Adrenal gland (tissue), 9 donors: ENCODE measurements at regions not wholly inside any gene's neighbourhood (a gene's known extent, or its start where the extent isn't known, plus 50 kb on each side); places are given as distances from the start of the nearest gene placed in this dataset.

ENCODE experiments used
- DNase-seq, 7 donors: peaks; one replicate each; pipeline ENCODE4 v3.0.0-alpha.2; 2019 to 2020
- H3K27ac ChIP-seq, 5 donors: fragments of 200-600 bp; sonication (generic) in 4 of 5; 1 replicate in 3 of 5; 2 replicates in 2 of 5; pipeline versions ENCODE4 v1.5.1 to v1.8.0; 2016 to 2020; ENCODE audit warnings: mild to moderate bottlenecking in 1 of 5
- H3K27me3 ChIP-seq: fragments of 200-600 bp; 2 replicates; pipeline ENCODE4 v1.8.0; 2021
- H3K36me3 ChIP-seq, 2 donors: fragments of 200-600 bp; replicated peaks in 1 of 2; 1 replicate in 1 of 2; 2 replicates in 1 of 2; pipeline versions ENCODE4 v1.5.1 to v1.8.0; 2018 to 2022
- H3K4me1 ChIP-seq, 2 donors: fragments of 200-600 bp; replicated peaks in 1 of 2; 1 replicate in 1 of 2; 2 replicates in 1 of 2; pipeline versions ENCODE4 v1.5.1 to v1.8.0; 2018 to 2021
- H3K4me3 ChIP-seq, 4 donors: fragments of 200-600 bp; sonication (generic) in 3 of 4; one replicate each; pipeline ENCODE4 v1.5.1; 2016 to 2018
- H3K9me3 ChIP-seq, 3 donors: fragments of 200-600 bp; sonication (generic) in 1 of 3; replicated peaks in 1 of 3; 1 replicate in 2 of 3; 2 replicates in 1 of 3; pipeline versions ENCODE4 v1.5.1 to v1.8.0; 2016 to 2021
- CTCF ChIP-seq, 6 experiments: fragments of 450-650 bp in 4 of 6; fragments of 200-600 bp in 2 of 6; sonication (generic) in 1 of 6; IDR thresholded peaks; 1 replicate in 5 of 6; 2 replicates in 1 of 6; pipeline versions ENCODE4 v1.5.1 to v1.8.0; 2016 to 2021; ENCODE audit warnings: antibody characterized with exemption in 6 of 6, mild to moderate bottlenecking in 2 of 6, moderate library complexity in 1 of 6
- POLR2A ChIP-seq, 2 donors: fragments of 450-650 bp; IDR thresholded peaks; one replicate each; pipeline ENCODE4 v1.6.1; 2017; ENCODE audit warnings: antibody characterized with exemption in 2 of 2, mild to moderate bottlenecking in 2 of 2, moderate library complexity in 1 of 2
- WGBS, 4 donors: extraction: QIAGEN DNeasy Blood & Tissue Kit in 2 of 4; methylation state at CpG; one replicate each; pipeline versions ENCODE4 v1.1.5 to v1.1.7; 2013 to 2017; 5-methylcytosine and 5-hydroxymethylcytosine counted together
- intact Hi-C, 2 donors: fragments of 100-400 bp; cut with DNase I; formaldehyde crosslinking; loops; one replicate each; pipeline versions ENCODE4 v1.14.1 to v1.15.0; 2022 to 2023
- donor health status: healthy with polysubstance abuse.
- donor health status: Bipolar disorder and iron deficiency.
- donor health status: DM: yes; HTN: yes; CAD: no.
- donor health status: DM: no; HTN: no; CAD: no.
- donor health status: DM: no; HTN: no; CAD: no.

GRCh38 chr7:112634107-112634506, 153.3 kb downstream of the LSMEM1 start:
- intact Hi-C loops: no loop called here
- 76 to 88% (median 81%) methylated on average over 3 of the region's 3 CpGs for WGBS, 4 donors
- DNase-seq: no peak
- H3K4me1 ChIP-seq: no peaks in the 10 kb centered on the region
- no peak overlapping the region for H3K27ac ChIP-seq
- TF ChIP-seq CTCF (IDR thresholded peaks at IDR 0.05) (no peak), POLR2A (IDR thresholded peaks at IDR 0.05) (no peak)
- no peaks in the 10 kb centered on the region for H3K36me3 ChIP-seq
- H3K9me3 ChIP-seq: no peaks in the 10 kb centered on the region
- no peak overlapping the region for H3K4me3 ChIP-seq
- no peaks in the 10 kb centered on the region for H3K27me3 ChIP-seq

- TF ChIP-seq POLR2A (IDR thresholded peaks at IDR 0.05): no peak
- TF ChIP-seq CTCF (IDR thresholded peaks at IDR 0.05): no peak
- no peaks in the 10 kb centered on the region for H3K9me3 ChIP-seq
- no peak for DNase-seq
- H3K4me3 ChIP-seq: no peak overlapping the region
- intact Hi-C loops: no loop called here
- H3K27ac ChIP-seq: no peak overlapping the region
- H3K4me1 ChIP-seq: no peaks in the 10 kb centered on the region
- no peaks in the 10 kb centered on the region for H3K36me3 ChIP-seq
- H3K27me3 ChIP-seq: no peaks in the 10 kb centered on the region
These were observed 154.5 kb downstream of the TMEM168 start for GRCh38 chr7:112635742-112636141.

GRCh38 chr7:112638675-112639400, 151.4 kb downstream of the TMEM168 start:
- TF ChIP-seq CTCF (IDR thresholded peaks at IDR 0.05) (no peak), POLR2A (IDR thresholded peaks at IDR 0.05) (no peak)
- DNase-seq: no peak
- Histone ChIP-seq H3K27ac (no peak overlapping the region), H3K4me1 (no peaks in the 10 kb centered on the region), H3K4me3 (no peak overlapping the region), H3K9me3 (no peaks in the 10 kb centered on the region), H3K36me3 (no peaks in the 10 kb centered on the region), H3K27me3 (no peaks in the 10 kb centered on the region)
- 76 to 82% (median 81%) methylated on average over 2 of the region's 2 CpGs for WGBS, 4 donors
- intact Hi-C loops: no loop called here

- TF ChIP-seq POLR2A (IDR thresholded peaks at IDR 0.05) (no peak), CTCF (IDR thresholded peaks at IDR 0.05) (no peak)
- Histone ChIP-seq H3K9me3 (no peaks in the 10 kb centered on the region), H3K36me3 (no peaks in the 10 kb centered on the region), H3K4me3 (no peak overlapping the region), H3K4me1 (no peaks in the 10 kb centered on the region), H3K27me3 (no peaks in the 10 kb centered on the region), H3K27ac (no peak overlapping the region)
- no peak for DNase-seq
- intact Hi-C loops: no loop called here
- WGBS, 4 donors: 28 to 59% (median 40%) methylated on average over 1 of the region's 1 CpG
These were observed 149.5 kb downstream of the TMEM168 start for GRCh38 chr7:112640685-112641084.
